GM18870 (cell line): ENCODE measurements at regions not wholly inside any gene's neighbourhood (a gene's known extent, or its start where the extent isn't known, plus 50 kb on each side); places are given as distances from the start of the nearest gene placed in this dataset.
"Not testable (repeated sequence)": the region's sequence is repeated elsewhere in the genome, so short reads cannot be mapped to it uniquely, and the experiment has no call there.

Source experiments
- ATAC-seq: cut with Tn5 transposase; IDR thresholded peaks from one replicate; pipeline ENCODE4 v1.9.1; 2021; ENCODE audit warnings: moderate library complexity; ENCODE audit not compliant: unreplicated experiment

- ATAC-seq: peak; percentile 93
These were observed 210.9 kb upstream of the GALNT2 start for GRCh38 chr1:229856009-229856650.

GRCh38 chr1:229857585-229857984, 209.5 kb upstream of the GALNT2 start:
- no peak for ATAC-seq

- no peak for ATAC-seq
These were observed 208.0 kb upstream of the GALNT2 start for GRCh38 chr1:229859026-229859425.

GRCh38 chr1:229860926-229861325, 206.1 kb upstream of the GALNT2 start:
- no peak for ATAC-seq

GRCh38 chr1:229862017-229862774, 204.8 kb upstream of the GALNT2 start:
- no peak for ATAC-seq

- ATAC-seq: no peak
These were observed 203.1 kb upstream of the GALNT2 start for GRCh38 chr1:229863651-229864545.

- no peak for ATAC-seq
These were observed 202.3 kb upstream of the GALNT2 start for GRCh38 chr1:229864686-229865230.

GRCh38 chr1:229865321-229865720, 201.7 kb upstream of the GALNT2 start:
- ATAC-seq: not testable (repeated sequence)

- no peak for ATAC-seq
These were observed 199.3 kb upstream of the GALNT2 start for GRCh38 chr1:229867726-229868125.

- ATAC-seq: no peak
These were observed 197.8 kb upstream of the GALNT2 start for GRCh38 chr1:229869240-229869639.

GRCh38 chr1:229869687-229870086, 197.4 kb upstream of the GALNT2 start:
- no peak for ATAC-seq

GRCh38 chr1:229870381-229870780, 196.7 kb upstream of the GALNT2 start:
- no peak for ATAC-seq

GRCh38 chr1:229871078-229871676, 195.9 kb upstream of the GALNT2 start:
- no peak for ATAC-seq

- no peak for ATAC-seq
These were observed 192.9 kb upstream of the GALNT2 start for GRCh38 chr1:229874136-229874535.

- no peak for ATAC-seq
These were observed 192.4 kb upstream of the GALNT2 start for GRCh38 chr1:229874609-229875008.

- ATAC-seq: no peak
These were observed 192.0 kb upstream of the GALNT2 start for GRCh38 chr1:229875086-229875485.

- ATAC-seq: no peak
These were observed 187.3 kb upstream of the GALNT2 start for GRCh38 chr1:229879746-229880145.

GRCh38 chr1:229880271-229881170, 186.5 kb upstream of the GALNT2 start:
- no peak for ATAC-seq

- no peak for ATAC-seq
These were observed 184.4 kb upstream of the GALNT2 start for GRCh38 chr1:229882621-229883020.
